ENCODE measurements at regions not wholly inside any gene's neighbourhood (a gene's known extent, or its start where the extent isn't known, plus 50 kb on each side); places are given as distances from the start of the nearest gene placed in this dataset.

- TF ChIP-seq CTCF (IDR thresholded peaks at IDR 0.05; ENCODE audit: low read depth, low read length, poor library complexity, severe bottlenecking) = no peak
- no peak for TF ChIP-seq EZH2phosphoT487 (IDR thresholded peaks at IDR 0.05; ENCODE audit: borderline replicate concordance, low read length)
Measured at GRCh38 chr7:53743697-53744402, 708.4 kb downstream of the POM121L12 start.

Data from DOHH2 (cell line).